Activated T-cell treated with anti-CD3 and anti-CD28 coated beads, Interleukin-2, amount 50 U/mL, for 4 hours (primary cell): ENCODE measurements at regions not wholly inside any gene's neighbourhood (a gene's known extent, or its start where the extent isn't known, plus 50 kb on each side); places are given as distances from the start of the nearest gene placed in this dataset.
"Not testable (repeated sequence)": the region's sequence is repeated elsewhere in the genome, so short reads cannot be mapped to it uniquely, and the experiment has no call there.

Experiments used
- ATAC-seq, 2 donors: fragments of 200-7000 bp; cut with Tn5 transposase; one replicate each; pipeline ENCODE4 v1.10.0; 2021
- DNase-seq: peaks from one replicate; pipeline ENCODE4 v3.0.0-alpha.2; 2020
- H3K27me3 Mint-ChIP-seq: one replicate; pipeline ENCODE4 v1.8.0; 2021; ENCODE audit warnings: low read depth, mixed read lengths
- H3K36me3 Mint-ChIP-seq: one replicate; pipeline ENCODE4 v1.8.0; 2022; ENCODE audit warnings: mixed read lengths; ENCODE audit not compliant: insufficient read depth
- H3K4me1 Mint-ChIP-seq: one replicate; pipeline ENCODE4 v1.8.0; 2021; ENCODE audit warnings: low read depth, mixed read lengths
- H3K4me3 Mint-ChIP-seq: one replicate; pipeline ENCODE4 v1.8.0; 2021; ENCODE audit warnings: mild to moderate bottlenecking, moderate library complexity, mixed read lengths
- H3K9me3 Mint-ChIP-seq: one replicate; pipeline ENCODE4 v1.8.0; 2021; ENCODE audit warnings: mixed read lengths

DNA sequence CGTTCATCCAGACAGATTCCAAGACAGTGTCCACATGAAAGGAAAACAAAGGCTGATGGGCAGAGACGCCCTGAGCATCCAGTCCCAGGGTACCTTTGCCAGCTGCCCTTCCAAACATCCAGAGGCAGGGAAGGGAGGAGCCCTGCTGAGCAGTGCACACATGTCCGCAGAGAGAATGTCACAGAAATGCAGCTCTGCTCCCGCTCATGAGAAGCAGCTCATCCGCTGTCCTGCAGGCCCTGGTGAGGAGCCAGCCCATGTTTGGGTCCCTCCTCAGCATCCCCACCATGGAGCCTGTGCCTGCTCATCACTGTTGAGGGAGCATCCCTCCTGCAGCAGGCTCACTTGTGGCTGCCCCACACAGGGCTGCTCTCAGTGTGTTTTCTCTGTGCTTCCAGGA is 484.7 kb downstream of the GOLGA6L6 start:
- not testable (repeated sequence) for ATAC-seq, DNase-seq, H3K27me3 Mint-ChIP-seq

GRCh38 chr15:20055921-20056320 is 485.7 kb downstream of the GOLGA6L6 start:
- H3K4me1 Mint-ChIP-seq, ATAC-seq, DNase-seq, H3K27me3 Mint-ChIP-seq, H3K9me3 Mint-ChIP-seq, H3K36me3 Mint-ChIP-seq, H3K4me3 Mint-ChIP-seq: not testable (repeated sequence)

More for the DNA sequence above, 484.7 kb downstream of the GOLGA6L6 start:
- not testable (repeated sequence) for H3K36me3 Mint-ChIP-seq, H3K4me3 Mint-ChIP-seq, H3K9me3 Mint-ChIP-seq, H3K4me1 Mint-ChIP-seq

DNA sequence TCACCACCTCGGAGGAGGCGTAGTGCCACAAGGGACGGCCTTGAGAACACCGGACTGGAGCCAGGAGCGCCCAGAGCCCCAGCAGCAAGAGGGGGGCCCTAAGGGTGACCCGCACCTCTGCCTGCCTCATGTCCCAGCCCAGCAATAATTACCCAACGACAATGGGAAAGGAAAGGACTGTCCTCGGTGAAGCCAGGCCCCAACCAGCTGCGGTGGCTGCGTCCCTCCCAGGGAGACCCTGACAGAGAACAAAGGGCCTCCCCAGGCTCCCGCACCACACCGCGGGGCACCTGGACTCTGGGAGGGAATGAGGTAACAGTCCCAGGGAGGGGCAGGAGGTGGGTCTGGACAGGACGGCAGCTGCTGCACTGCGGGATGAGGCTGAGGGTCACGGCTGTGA is 493.4 kb downstream of the GOLGA6L6 start:
- H3K36me3 Mint-ChIP-seq, H3K9me3 Mint-ChIP-seq, DNase-seq, H3K27me3 Mint-ChIP-seq, ATAC-seq, H3K4me3 Mint-ChIP-seq, H3K4me1 Mint-ChIP-seq: not testable (repeated sequence)

DNA sequence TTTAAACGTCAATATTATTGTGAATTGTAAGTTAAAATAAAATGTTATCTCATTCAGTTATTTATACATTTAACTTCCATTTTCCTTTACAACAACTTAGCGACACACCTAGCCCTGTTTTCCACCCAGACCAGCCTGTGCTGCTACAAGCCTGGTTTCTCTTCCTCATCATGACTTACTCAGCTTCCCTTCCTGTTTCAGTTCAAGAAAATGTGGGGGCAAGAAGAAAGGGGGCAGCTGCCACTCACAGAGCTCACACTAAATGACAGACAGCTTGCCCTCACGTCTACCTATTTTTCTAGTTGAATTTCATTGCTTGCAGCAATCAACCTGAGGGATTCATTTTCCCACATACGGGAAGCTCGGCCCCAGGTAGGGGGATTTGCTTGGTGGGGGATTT is 496.4 kb downstream of the GOLGA6L6 start:
- not testable (repeated sequence) for ATAC-seq, DNase-seq

GRCh38 chr15:20040691-20041090 is 500.9 kb downstream of the GOLGA6L6 start:
- not testable (repeated sequence) for ATAC-seq, DNase-seq, H3K4me3 Mint-ChIP-seq, H3K4me1 Mint-ChIP-seq, H3K36me3 Mint-ChIP-seq, H3K27me3 Mint-ChIP-seq, H3K9me3 Mint-ChIP-seq

More for the DNA sequence above, 496.4 kb downstream of the GOLGA6L6 start:
- H3K4me3 Mint-ChIP-seq, H3K4me1 Mint-ChIP-seq, H3K36me3 Mint-ChIP-seq, H3K9me3 Mint-ChIP-seq, H3K27me3 Mint-ChIP-seq: not testable (repeated sequence)

DNA sequence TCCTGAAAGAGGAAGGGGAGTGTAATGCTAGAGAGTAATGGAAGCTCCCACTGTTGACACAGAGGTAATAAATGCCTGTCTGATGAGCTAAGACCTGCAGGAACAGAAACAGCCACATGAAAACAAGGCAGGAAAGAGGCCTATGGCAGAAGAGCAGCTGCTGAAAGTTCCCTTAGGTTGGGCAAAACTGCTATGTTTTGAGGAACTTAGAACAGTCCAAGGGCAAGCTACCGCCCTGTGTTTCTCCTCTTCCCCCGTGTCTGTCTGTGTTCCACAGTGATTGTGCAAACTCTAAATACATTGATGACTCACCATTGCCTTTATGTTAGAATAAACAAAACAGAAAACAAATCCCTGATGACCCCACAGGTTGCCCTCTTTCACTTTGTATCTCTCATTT is 516.6 kb downstream of the GOLGA6L6 start:
- not testable (repeated sequence) for H3K4me3 Mint-ChIP-seq, H3K36me3 Mint-ChIP-seq, H3K9me3 Mint-ChIP-seq, H3K4me1 Mint-ChIP-seq, ATAC-seq, H3K27me3 Mint-ChIP-seq, DNase-seq

- not testable (repeated sequence) for ATAC-seq, H3K27me3 Mint-ChIP-seq, DNase-seq, H3K36me3 Mint-ChIP-seq, H3K4me1 Mint-ChIP-seq, H3K4me3 Mint-ChIP-seq, H3K9me3 Mint-ChIP-seq
Measured at GRCh38 chr15:20022349-20022748, 519.3 kb downstream of the GOLGA6L6 start.

DNA sequence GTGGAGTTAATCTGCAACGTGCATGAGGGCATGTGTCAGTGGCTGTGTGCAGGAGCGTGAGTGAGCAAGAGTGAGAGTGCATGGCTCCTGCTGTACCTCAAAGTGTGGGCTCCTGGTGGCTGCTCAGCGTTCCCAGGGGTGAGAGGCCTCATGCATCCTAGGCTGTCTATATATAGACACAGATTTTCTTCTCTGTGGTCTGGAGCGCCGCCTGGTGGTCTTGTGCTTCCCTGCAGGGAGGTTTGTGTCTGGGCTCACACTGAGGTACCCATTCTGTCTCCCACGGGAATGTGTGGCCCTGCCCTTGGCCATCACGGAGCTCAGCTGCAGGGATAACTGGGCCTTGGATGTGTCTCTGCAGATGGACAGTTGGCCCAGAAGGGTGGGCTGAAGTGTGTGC is 520.2 kb downstream of the GOLGA6L6 start:
- not testable (repeated sequence) for H3K36me3 Mint-ChIP-seq, ATAC-seq, H3K4me3 Mint-ChIP-seq, H3K4me1 Mint-ChIP-seq, DNase-seq, H3K27me3 Mint-ChIP-seq, H3K9me3 Mint-ChIP-seq

- H3K27me3 Mint-ChIP-seq, H3K36me3 Mint-ChIP-seq, H3K9me3 Mint-ChIP-seq, ATAC-seq, H3K4me1 Mint-ChIP-seq, H3K4me3 Mint-ChIP-seq, DNase-seq: not testable (repeated sequence)
Measured at GRCh38 chr15:20020588-20020987, 521.0 kb downstream of the GOLGA6L6 start.

GRCh38 chr15:20019758-20020157 is 521.8 kb downstream of the GOLGA6L6 start:
- not testable (repeated sequence) for DNase-seq, H3K4me3 Mint-ChIP-seq, H3K4me1 Mint-ChIP-seq, H3K9me3 Mint-ChIP-seq, ATAC-seq, H3K27me3 Mint-ChIP-seq, H3K36me3 Mint-ChIP-seq

DNA sequence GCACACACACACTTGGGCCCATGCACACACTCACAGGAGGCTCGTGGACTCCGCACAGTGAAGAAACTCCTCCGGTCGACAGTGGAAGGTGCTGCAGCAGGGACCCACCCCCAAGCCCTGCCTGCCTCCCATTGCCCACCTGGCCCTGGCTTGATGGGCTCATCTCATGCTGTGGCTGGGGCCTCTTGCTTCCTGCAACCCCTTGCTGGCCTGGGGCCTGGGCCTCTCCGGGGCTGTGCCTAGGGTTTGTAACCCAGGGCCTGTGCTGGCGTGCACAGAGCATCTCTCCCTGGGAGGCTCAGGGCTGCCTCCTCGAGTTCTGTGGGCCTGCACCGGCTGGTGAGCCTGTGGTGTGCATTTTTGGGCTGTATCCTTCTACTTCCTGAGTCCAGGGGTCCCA is 524.0 kb downstream of the GOLGA6L6 start:
- not testable (repeated sequence) for H3K4me3 Mint-ChIP-seq, H3K27me3 Mint-ChIP-seq, H3K9me3 Mint-ChIP-seq, H3K4me1 Mint-ChIP-seq, ATAC-seq, H3K36me3 Mint-ChIP-seq, DNase-seq

DNA sequence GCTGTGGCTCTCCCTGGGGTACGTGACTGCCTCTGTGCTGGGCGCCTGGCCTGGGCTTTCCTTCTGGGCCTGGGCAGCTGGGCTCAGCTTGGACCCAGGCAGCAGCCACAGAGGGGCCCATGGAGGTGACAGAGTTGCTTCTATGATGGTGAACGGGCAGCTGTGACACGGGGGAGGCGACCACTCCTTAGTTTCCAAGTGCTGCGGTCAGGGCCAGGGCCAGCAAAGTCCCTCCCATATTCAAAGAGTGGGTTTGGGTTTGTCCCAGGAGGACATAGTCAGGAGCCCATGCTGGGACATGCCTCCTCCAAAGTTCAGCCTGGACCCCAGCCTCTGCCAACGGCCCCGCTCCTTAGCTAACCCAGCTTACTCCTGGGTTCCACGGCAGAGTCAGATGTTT is 524.7 kb downstream of the GOLGA6L6 start:
- not testable (repeated sequence) for H3K9me3 Mint-ChIP-seq, ATAC-seq, H3K27me3 Mint-ChIP-seq, H3K36me3 Mint-ChIP-seq, H3K4me1 Mint-ChIP-seq, H3K4me3 Mint-ChIP-seq, DNase-seq

DNA sequence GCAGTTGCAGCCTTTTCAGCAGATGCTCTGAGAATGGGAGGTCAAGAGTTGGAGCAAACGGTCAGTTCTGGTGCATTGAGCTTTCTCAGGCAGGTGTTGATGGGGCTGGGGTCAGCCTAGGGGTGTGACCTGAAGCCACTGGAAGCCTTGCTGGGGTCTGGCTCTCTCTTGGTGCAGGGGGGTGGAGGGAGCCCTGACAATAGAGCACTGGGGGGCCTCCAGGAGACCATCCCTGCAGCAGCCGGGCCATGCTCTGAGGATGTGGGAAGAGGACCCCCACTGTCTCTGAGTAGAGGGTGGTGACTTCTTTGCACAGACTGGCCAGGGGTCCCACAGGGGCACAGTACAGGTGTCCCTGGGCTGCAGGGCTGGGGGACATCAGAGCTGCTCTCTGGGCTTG is 528.8 kb downstream of the GOLGA6L6 start:
- not testable (repeated sequence) for H3K36me3 Mint-ChIP-seq

DNA sequence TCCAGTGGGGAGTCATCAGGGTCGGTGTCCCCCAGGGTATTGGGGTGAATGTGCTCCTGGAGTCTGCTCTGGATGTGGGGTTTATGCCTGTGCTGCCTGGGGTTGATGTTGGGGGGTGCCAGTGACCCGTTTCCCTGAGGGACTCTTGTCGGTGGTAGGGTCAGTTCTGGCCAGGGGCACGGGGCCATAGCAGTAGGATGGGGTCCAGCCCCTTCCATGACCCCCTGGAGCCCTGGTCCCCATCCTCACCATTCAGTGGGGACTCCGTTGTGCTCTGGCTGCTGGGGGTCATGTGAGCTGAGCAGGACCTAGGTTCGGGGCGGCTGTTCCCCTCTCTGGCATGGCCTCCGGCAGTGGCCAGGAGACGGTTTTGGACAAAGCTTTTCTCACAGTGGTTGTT is 530.8 kb downstream of the GOLGA6L6 start:
- H3K4me1 Mint-ChIP-seq, DNase-seq, H3K4me3 Mint-ChIP-seq, H3K36me3 Mint-ChIP-seq, ATAC-seq, H3K9me3 Mint-ChIP-seq, H3K27me3 Mint-ChIP-seq: not testable (repeated sequence)

More for the DNA sequence above, 528.8 kb downstream of the GOLGA6L6 start:
- H3K9me3 Mint-ChIP-seq, H3K27me3 Mint-ChIP-seq, ATAC-seq, H3K4me3 Mint-ChIP-seq, H3K4me1 Mint-ChIP-seq, DNase-seq: not testable (repeated sequence)

GRCh38 chr15:20009619-20010018 is 532.0 kb downstream of the GOLGA6L6 start:
- ATAC-seq, H3K4me3 Mint-ChIP-seq, H3K9me3 Mint-ChIP-seq, DNase-seq, H3K4me1 Mint-ChIP-seq, H3K27me3 Mint-ChIP-seq, H3K36me3 Mint-ChIP-seq: not testable (repeated sequence)

GRCh38 chr15:20007338-20007737 is 534.3 kb downstream of the GOLGA6L6 start:
- not testable (repeated sequence) for H3K9me3 Mint-ChIP-seq, ATAC-seq, DNase-seq, H3K4me3 Mint-ChIP-seq, H3K27me3 Mint-ChIP-seq, H3K4me1 Mint-ChIP-seq, H3K36me3 Mint-ChIP-seq
